ENCODE measurements at regions not wholly inside any gene's neighbourhood (a gene's known extent, or its start where the extent isn't known, plus 50 kb on each side); places are given as distances from the start of the nearest gene placed in this dataset.

- TF ChIP-seq CTCF (IDR thresholded peaks at IDR 0.05) = no peak
- no peak for TF ChIP-seq POLR2AphosphoS5 (IDR thresholded peaks at IDR 0.05)
- no peak for TF ChIP-seq POLR2A (IDR thresholded peaks at IDR 0.05)
These were observed 87.9 kb upstream of the PNPT1 start for GRCh38 chr2:55781542-55781941.

Data from breast epithelium (tissue), 3 donors.